ENCODE measurements at regions not wholly inside any gene's neighbourhood (a gene's known extent, or its start where the extent isn't known, plus 50 kb on each side); places are given as distances from the start of the nearest gene placed in this dataset.

GRCh38 chr2:56455642-56456041 lies 271.9 kb downstream of the CCDC85A start:
- Histone ChIP-seq H4K20me1 (ENCODE audit: low read length) (no peaks in the 10 kb centered on the region), H3K36me3 (ENCODE audit: low read depth, low read length) (no peaks in the 10 kb centered on the region), H3K9me3 (ENCODE audit: low read length) (no peaks in the 10 kb centered on the region), H2AFZ (ENCODE audit: low read length) (no peak overlapping the region), H3K9ac (ENCODE audit: low read length) (no peak overlapping the region), H3K27me3 (ENCODE audit: low read length) (0 out of 2 replicates have a peak, but pooled peaks cover 3% of the 10 kb centered on the region), H3F3A (ENCODE audit: low read length, unreplicated experiment) (no peaks in the 10 kb centered on the region), H3K4me1 (ENCODE audit: insufficient read depth, low read length) (no peaks in the 10 kb centered on the region), H3K79me2 (ENCODE audit: low read length) (no peaks in the 10 kb centered on the region), H3K27ac (ENCODE audit: low read length) (no peak overlapping the region), H3K4me3 (ENCODE audit: low read length) (no peak overlapping the region), H3K9me2 (replicated peaks; ENCODE audit: low read length) (no peaks in the 10 kb centered on the region), H3K4me2 (ENCODE audit: low read length) (no peak overlapping the region)
- intact Hi-C loops (cut with micrococcal nuclease), result no loop called here
- CTCF ChIA-PET, result no interaction called here
- ATAC-seq, result no peak
- TF ChIP-seq EZH2 (IDR thresholded peaks at IDR 0.05; ENCODE audit: low read length, unreplicated experiment) (no peak), EZH2phosphoT487 (IDR thresholded peaks at IDR 0.05; ENCODE audit: borderline replicate concordance, low read length) (no peak), CTCF (conservative IDR thresholded peaks at IDR 0.05; ENCODE audit: low read depth, low read length) (no peak)
- POLR2A ChIA-PET (ENCODE audit: unreplicated experiment), result no interaction called here
- DNase-seq, result no peak
- BruUV-seq (replicated peaks), result no TSS peak

GRCh38 chr2:56456791-56457190 lies 273.0 kb downstream of the CCDC85A start:
- no peaks in the 10 kb centered on the region for H3K4me1 ChIP-seq (ENCODE audit: insufficient read depth, low read length)
- H3K79me2 ChIP-seq (ENCODE audit: low read length), result no peaks in the 10 kb centered on the region
- no peak overlapping the region for H3K27ac ChIP-seq (ENCODE audit: low read length)
- CTCF ChIA-PET, result no interaction called here
- no peak overlapping the region for H3K4me3 ChIP-seq (ENCODE audit: low read length)
- no peaks in the 10 kb centered on the region for H3F3A ChIP-seq (ENCODE audit: low read length, unreplicated experiment)
- POLR2A ChIA-PET (ENCODE audit: unreplicated experiment), result no interaction called here
- no peak overlapping the region for H3K9ac ChIP-seq (ENCODE audit: low read length)
- no TSS peak for BruUV-seq (replicated peaks)
- intact Hi-C loops (cut with micrococcal nuclease), result no loop called here
- H3K27me3 ChIP-seq (ENCODE audit: low read length), result 0 out of 2 replicates have a peak, but pooled peaks cover 3% of the 10 kb centered on the region
- DNase-seq (no peak), ATAC-seq (no peak)
- TF ChIP-seq EZH2 (IDR thresholded peaks at IDR 0.05; ENCODE audit: low read length, unreplicated experiment) (no peak), CTCF (conservative IDR thresholded peaks at IDR 0.05; ENCODE audit: low read depth, low read length) (no peak), EZH2phosphoT487 (IDR thresholded peaks at IDR 0.05; ENCODE audit: borderline replicate concordance, low read length) (no peak)
- H3K4me2 ChIP-seq (ENCODE audit: low read length), result no peak overlapping the region
- H2AFZ ChIP-seq (ENCODE audit: low read length), result no peak overlapping the region
- no peaks in the 10 kb centered on the region for H3K9me2 ChIP-seq (replicated peaks; ENCODE audit: low read length)
- H4K20me1 ChIP-seq (ENCODE audit: low read length), result no peaks in the 10 kb centered on the region
- H3K36me3 ChIP-seq (ENCODE audit: low read depth, low read length), result no peaks in the 10 kb centered on the region
- H3K9me3 ChIP-seq (ENCODE audit: low read length), result no peaks in the 10 kb centered on the region

GRCh38 chr2:56460508-56460907 lies 276.7 kb downstream of the CCDC85A start:
- Histone ChIP-seq H3K9ac (ENCODE audit: low read length) (no peak overlapping the region), H3K27me3 (ENCODE audit: low read length) (0 out of 2 replicates have a peak, but pooled peaks cover 3% of the 10 kb centered on the region), H4K20me1 (ENCODE audit: low read length) (no peaks in the 10 kb centered on the region), H3K9me3 (ENCODE audit: low read length) (no peaks in the 10 kb centered on the region), H3K9me2 (replicated peaks; ENCODE audit: low read length) (no peaks in the 10 kb centered on the region), H3K4me2 (ENCODE audit: low read length) (no peak overlapping the region), H3K4me1 (ENCODE audit: insufficient read depth, low read length) (no peaks in the 10 kb centered on the region), H3K36me3 (ENCODE audit: low read depth, low read length) (no peaks in the 10 kb centered on the region), H2AFZ (ENCODE audit: low read length) (no peak overlapping the region), H3K27ac (ENCODE audit: low read length) (no peak overlapping the region), H3F3A (ENCODE audit: low read length, unreplicated experiment) (no peaks in the 10 kb centered on the region), H3K4me3 (ENCODE audit: low read length) (no peak overlapping the region), H3K79me2 (ENCODE audit: low read length) (no peaks in the 10 kb centered on the region)
- ATAC-seq (no peak), DNase-seq (no peak)
- intact Hi-C loops (cut with micrococcal nuclease), result no loop called here
- POLR2A ChIA-PET (ENCODE audit: unreplicated experiment), result no interaction called here
- TF ChIP-seq CTCF (conservative IDR thresholded peaks at IDR 0.05; ENCODE audit: low read depth, low read length) (no peak), EZH2phosphoT487 (IDR thresholded peaks at IDR 0.05; ENCODE audit: borderline replicate concordance, low read length) (no peak), EZH2 (IDR thresholded peaks at IDR 0.05; ENCODE audit: low read length, unreplicated experiment) (no peak)
- CTCF ChIA-PET, result no interaction called here
- no TSS peak for BruUV-seq (replicated peaks)
